ENCODE measurements at regions not wholly inside any gene's neighbourhood (a gene's known extent, or its start where the extent isn't known, plus 50 kb on each side); places are given as distances from the start of the nearest gene placed in this dataset.
"Not testable (repeated sequence)": the region's sequence is repeated elsewhere in the genome, so short reads cannot be mapped to it uniquely, and the experiment has no call there.

DNA sequence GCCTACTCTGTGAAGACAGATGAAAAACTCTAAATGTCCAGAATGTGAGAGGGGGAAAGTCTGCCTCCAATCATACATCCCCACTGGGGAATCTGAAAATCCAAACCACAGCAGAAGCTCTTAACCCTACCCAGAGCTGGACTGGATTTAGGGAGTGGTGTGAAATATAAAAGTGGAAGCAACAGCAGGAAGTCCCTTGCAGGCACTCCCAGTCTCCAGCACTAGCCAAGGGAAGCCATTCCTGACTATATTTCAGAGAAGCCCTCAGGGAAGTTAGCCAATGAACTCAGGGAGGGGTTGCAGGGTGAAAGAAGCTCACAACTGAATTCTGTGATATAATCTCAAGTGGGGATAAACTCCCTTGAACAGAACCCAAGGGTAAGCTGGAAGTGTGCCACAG is 51.5 kb downstream of the CRPPA start:
- H3K27ac ChIP-seq: no peak overlapping the region
- no peak overlapping the region for H3K4me3 ChIP-seq

DNA sequence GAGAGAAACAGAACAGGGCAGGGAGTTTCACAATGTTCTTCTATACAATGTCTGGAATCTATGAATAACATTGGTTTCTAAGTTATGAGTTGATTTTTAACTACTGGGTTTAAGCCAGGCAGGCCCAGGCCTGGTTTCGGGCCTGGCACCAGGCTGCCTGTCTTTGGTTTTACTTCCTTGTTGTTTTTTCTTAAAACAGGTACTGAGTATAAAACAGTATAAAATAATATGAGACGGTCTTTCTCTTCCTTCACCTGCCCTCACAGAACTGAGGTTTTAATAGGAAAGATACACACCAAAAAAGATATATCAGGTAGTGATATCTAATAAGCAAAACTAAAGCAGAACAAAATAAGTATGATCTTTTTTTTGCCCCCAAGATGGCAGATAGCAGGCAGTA is 52.0 kb downstream of the CRPPA start:
- not testable (repeated sequence) for H3K27ac ChIP-seq, H3K4me3 ChIP-seq

DNA sequence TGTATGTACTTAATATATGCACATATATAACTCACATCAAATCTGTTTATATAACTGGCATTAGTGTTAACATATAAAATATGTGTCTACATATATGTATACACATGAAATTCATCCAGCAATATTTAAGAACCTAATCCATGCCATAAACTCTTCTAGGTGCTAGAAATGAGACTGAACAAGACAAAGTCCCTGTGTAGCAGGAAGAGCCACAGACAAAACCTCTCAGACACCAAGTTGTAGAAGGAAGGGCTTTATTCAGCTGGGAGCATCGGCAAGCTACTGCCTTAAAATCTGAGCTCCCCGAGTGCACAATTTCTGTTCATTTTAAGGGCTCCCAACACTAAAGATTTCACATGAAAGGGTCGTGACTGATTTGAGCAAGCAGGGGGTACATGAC is 52.5 kb downstream of the CRPPA start:
- Histone ChIP-seq H3K27ac (no peak overlapping the region), H3K4me3 (no peak overlapping the region)

DNA sequence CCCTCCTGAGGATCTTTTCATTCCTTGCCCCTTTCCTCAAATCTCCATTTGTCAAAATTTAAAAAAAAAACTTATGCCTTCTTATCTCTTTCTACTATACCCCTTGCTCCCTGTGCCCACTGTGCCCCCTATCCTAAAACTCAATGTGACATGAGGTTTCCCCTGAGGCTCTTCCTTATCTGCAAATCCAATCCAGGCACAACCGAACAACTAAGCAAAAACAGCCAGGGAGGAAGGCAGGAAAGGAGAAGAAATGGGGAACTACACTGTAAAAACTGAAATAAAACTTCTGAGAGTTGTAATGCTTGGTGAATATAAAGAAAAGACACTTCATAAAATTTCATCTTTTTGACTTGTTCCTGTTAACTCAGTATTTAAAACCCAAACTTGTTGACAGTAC is 54.2 kb downstream of the CRPPA start:
- Histone ChIP-seq H3K27ac (no peak overlapping the region), H3K4me3 (no peak overlapping the region)

DNA sequence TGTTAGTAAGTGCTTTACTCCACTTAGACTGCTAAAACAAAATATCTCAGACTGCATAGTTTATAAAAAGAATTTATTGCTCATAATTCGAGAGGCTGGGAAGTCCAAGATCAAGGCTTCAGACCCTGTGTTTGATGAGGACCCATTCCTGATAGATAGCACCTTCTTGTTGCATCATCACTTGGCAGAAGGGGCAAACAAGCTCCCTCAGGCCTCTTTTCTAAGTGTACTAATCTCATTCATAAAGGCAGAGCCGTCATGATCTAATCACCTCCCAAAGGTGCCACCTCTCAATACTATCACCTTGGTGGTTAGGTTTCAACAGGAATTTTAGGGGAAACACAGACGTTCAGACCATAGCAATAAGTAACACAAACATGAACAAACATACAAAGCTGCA is 55.4 kb downstream of the CRPPA start:
- no peak overlapping the region for H3K4me3 ChIP-seq
- no peak overlapping the region for H3K27ac ChIP-seq

DNA sequence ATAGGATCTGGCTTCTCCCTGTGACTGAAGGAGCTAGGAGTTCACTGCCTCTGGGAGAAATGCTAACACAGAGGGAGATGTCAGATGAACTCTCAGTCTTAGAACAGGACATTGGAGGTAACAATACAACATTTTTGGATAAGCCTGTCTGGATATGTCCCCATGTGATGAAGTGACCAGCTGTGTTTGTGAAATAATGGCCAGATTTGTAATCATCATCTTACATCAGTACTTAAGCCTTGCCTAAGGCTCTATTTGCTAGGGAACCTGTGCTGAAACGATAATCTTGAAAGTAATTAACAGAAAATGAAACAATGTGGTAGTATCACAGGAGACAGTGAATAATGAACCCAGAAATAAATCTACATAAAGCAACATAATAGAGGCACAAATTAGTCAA is 56.2 kb downstream of the CRPPA start:
- H3K4me3 ChIP-seq: no peak overlapping the region
- H3K27ac ChIP-seq: no peak overlapping the region

DNA sequence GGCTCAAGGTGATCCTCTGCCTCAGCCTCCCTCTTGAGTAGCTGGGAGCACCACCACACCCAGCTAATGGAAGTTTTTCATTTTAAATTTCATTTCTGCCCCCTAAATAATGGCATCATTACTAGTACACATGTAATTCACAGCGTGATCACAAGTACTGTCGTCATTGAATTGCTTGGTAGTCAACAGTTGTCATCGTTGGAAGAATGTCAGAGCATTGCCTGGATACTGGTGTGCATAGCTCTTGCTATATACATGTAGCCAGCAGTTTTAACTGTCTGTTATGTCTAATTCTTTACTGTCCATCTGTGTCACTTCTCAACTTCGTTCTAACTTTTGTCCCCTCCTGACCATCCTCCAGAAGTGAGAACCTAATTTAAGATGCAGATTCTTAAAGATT is 62.1 kb downstream of the CRPPA start:
- H3K4me3 ChIP-seq: no peak overlapping the region
- no peak overlapping the region for H3K27ac ChIP-seq

DNA sequence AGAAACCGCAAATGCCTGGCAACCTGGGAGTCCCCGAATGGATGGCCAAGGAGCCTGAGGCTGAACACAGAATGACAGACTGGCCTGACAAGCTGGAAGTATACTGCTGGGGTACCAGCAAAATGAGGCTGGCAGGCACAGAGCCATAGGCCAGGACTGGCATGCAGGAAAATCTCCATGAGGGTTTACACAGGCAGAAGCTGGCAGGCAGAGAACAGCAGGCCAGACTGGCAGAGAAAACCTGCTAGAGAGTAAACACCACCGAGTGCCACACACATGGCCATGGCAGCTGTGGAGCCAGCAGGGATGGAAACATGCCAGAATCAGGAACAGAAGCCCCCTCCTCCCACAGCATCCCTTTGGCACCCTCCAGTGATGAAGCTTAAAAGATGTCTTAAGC is 63.4 kb downstream of the CRPPA start:
- Histone ChIP-seq H3K27ac (no peak overlapping the region), H3K4me3 (no peak overlapping the region)

DNA sequence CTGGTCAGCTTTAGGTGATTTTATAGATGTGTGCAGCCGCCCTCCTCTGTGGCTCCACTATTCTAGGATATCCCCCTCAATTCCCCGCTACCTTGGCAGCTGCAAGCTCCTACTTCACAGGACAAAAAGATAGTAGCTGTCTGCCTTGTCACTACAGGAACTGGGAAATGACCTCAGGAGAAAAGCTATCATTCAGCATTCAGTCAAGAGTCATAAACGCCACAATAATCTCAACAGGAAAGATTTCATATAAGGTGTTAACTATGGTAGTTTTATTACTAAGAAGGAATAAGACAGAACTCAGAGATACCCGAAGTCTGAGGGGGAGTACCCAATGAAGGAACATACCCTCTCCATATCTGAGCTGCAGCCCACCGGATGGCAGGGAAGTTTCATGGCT is 63.9 kb downstream of the CRPPA start:
- H3K4me3 ChIP-seq: no peak overlapping the region
- H3K27ac ChIP-seq: no peak overlapping the region

DNA sequence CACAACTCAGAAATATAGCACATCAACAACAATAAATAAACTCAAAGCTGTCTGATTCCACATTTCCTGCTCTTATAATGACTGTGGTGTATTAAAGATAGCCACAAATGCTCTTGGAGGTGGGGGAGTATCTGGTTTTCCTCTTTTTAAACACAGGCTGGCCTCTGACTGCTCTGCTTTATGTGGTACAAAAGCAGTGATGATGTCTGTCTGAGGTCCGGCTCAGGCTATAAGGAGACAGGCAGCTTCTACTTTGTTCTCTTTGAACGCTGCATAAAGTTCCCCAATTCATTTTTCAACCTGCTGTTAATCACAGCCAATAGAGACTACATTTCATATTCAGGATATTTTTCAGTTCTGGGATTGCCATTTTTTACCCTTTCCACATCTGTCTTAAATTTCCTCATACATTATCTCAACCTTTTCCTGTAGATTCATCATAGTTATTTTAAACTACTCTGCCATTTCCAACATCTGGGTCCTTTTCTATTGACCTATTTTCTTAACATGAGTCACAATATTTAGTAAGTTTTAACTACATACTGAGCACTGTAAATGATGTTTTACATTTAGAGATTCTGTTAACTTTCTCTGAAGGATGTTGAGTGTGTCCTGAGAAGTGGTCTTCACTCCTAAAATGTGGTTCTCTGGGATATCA is 64.9 kb downstream of the CRPPA start:
- Histone ChIP-seq H3K4me3 (no peak overlapping the region), H3K27ac (peak overlapping the region in 2 of 21 experiments; percentile 31 to 54)

DNA sequence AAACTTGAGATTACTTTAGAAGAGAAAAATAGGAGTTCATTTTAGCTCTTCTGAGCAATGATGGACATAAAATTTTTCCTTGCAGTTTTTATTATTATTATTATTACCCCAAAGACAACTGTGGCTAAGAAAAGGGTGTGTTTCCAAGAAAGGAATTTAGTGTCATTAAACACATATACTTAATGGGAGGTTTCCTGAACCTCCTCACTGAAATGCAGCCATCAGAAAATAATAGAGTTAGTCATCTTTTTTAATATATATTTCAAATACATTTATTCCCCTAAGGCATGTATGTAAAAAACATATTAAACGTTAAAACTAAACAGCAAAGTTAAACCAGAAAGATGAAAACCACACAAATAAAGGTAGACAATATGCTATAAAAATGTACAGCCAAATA is 66.8 kb downstream of the CRPPA start:
- H3K4me3 ChIP-seq: no peak overlapping the region
- no peak overlapping the region for H3K27ac ChIP-seq

DNA sequence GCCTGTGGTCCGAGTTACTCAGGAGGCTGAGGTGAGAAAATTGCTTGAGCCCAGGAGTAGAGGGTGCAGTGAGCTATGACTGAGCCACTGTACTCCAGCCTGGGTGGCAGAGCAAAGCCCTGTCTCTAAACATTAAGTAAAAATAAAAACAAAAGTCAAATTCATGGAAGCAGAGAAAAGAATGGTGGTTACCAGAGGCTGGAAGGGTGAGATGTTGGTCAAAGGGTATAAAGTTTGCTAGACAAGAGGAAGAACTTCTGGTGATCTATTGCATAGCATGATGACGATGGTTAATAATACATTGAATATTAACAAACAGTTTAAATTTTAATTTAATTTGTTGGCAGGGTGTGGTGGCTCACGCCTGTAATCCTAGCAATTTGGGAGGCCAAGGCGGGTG is 68.1 kb downstream of the CRPPA start:
- Histone ChIP-seq H3K4me3 (no peak overlapping the region), H3K27ac (no peak overlapping the region)

DNA sequence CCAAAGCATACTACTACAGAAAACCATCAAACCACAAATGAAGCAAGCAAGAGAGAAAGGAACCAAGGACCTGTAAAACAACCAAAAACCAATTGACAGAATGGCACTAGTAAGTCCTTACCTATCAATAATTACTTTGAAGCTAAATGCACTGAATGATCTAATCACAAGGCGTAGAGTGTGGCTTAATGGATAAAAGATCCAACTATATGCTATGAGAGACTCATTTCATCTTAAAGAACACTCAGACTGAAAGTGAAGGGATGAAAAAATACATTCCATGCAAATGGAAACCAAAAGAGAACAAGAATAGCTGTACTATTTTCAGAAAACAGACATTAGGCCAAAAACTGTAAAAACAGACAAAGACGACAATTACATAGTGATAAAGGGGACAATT is 70.7 kb downstream of the CRPPA start:
- Histone ChIP-seq H3K4me3 (no peak overlapping the region), H3K27ac (no peak overlapping the region)

DNA sequence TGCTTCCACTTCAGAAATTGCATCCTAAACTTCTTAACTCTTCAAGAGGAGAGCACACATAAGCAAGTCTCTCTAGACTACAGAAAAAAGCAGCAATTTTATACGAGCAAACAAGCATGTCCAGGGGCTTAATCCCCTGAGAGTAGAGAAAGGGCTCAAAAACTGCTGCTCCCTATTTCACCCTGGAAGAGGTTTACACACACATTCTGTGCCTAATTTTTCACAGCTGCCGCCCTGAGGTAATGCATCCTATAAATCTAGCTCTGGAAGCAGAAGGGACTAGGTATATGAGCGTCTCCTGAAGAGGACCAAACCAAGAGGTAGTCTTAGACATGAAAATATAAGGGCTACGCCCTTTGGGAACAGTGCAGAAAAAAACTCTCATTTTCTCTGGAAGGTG is 73.1 kb downstream of the CRPPA start:
- Histone ChIP-seq H3K27ac (no peak overlapping the region), H3K4me3 (no peak overlapping the region)

DNA sequence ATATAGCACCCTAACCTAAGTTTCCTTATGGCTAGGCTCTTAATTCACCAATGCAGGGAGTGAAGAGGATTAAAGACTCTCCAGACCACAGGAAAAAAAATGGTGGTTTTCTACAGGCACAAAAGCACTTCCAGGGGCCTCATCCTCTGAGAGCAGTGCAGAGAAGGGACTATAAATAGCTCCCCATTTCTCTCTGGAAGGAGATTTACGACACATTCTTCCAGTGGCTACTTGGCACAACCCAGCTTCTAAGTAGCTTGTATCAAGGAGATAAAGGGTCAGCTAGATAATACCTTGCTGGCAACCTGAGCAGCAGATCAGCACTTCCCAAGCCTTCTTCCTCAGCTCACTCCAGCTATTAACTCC is 73.5 kb downstream of the CRPPA start:
- no peak overlapping the region for H3K4me3 ChIP-seq
- no peak overlapping the region for H3K27ac ChIP-seq

DNA sequence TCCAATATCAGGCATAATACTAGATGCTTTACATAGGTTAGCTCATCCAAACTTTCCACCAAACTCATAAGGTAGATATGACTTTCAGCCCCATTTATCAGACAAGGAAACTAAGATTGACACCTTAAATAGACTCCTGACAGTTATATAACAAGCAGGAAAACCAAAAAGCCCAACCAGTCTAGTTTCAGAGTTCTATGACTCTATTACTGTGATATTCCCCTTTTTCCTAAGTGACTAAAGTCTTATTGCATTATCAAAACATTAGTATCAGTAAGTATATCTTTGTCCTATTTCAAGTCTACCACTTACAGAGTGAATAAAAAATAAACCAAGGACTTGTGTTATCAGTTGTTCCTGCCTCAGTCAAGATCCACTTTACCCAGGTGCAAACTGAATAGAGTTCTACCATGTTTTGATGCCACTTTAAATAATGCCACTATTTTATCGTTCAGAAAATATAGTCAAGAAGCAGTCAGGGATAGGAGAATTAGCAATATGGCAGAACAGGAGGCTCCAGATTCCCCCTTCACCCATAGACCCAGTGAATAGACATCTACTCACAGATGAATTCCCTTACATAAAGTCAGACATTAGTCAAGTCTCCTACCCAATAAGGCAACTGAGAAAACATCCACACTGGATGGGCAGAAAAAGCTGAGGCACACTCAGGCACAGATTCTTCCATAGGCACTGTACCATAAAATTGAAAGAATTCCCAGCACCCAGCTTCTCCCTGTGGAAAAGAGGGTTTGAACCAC is 74.1 kb downstream of the CRPPA start:
- Histone ChIP-seq H3K4me3 (no peak overlapping the region), H3K27ac (no peak overlapping the region)

DNA sequence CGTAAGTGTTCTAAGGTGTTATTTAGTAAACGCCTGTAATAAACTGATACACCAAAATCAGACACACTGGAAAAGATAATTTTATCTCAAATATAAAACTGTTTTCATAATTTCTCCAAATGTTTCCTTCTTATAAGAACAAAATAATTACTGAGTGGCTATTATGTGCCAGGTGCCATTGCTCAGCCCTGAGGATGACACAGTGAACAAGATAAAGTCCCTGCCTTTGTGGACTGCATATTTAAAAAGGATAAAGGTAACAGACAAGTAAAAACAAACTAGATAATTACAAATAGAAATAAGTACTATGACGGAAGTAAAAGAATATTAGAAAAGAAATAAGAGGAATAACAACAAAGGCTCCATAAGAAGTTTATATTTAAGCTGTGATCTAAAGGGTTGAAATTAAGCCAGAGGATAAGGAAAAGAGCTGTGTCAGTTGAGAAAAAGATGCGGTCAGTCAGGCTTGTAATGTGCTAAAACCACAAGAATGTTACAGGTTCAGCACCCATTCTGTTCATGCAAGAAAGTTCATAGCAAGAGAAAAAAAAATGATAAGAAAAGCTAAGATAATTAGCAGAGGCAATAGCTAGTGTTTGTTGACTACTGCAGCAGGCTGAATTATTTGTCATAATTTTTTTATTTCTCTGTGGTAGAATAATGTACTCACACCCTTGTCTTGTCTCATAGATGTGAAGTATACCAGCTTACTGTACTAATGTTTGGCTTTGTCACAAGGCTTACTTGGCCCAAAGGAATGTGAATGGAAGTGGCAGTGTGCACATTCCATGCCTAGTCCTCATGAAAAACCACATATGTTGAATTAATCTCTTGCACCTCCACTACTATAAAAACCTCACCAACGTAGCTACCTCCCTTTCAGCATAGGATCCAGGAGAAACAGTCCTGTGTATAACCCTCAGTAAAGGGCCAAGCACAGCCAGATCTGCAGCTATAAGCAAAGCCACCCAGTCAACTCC is 75.1 kb downstream of the CRPPA start:
- Histone ChIP-seq H3K4me3 (no peak overlapping the region), H3K27ac (no peak overlapping the region)

DNA sequence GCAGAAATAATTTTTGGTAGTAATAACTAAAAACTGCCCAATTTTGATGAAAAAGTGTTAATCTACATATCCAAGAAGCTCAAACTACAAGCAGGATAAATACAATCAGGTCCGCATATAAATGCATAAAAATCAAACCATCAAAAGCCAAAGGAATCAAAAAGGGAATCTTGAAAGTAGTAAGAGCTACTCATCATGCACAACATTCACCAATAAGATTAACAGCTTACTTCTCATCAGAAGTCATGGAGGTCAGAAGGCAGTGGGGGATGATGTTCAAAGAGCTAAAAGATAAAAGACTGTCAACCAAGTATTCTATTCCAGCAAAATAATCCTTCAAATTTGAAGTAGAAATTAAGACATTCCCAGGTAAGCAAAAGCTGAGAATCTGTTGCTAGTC is 76.4 kb downstream of the CRPPA start:
- H3K4me3 ChIP-seq: no peak overlapping the region
- H3K27ac ChIP-seq: no peak overlapping the region

DNA sequence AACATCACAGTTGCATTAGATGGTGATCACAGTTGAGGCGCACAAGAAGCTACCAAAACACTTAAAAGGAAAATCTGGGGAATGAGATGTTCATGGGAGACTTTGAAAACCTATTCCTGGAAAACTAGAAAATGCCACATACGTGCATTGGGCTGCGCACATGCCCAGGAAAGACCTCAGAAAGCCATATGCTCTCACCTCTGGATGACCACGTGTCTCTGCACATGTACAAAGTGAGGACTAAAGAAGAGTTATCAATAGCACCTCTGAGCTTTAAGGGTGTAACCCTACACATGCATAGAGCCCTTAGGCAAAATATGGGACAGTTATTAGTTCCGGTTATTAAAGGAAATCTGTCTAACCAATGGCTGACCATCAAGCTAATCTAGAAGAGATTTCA is 77.7 kb downstream of the CRPPA start:
- Histone ChIP-seq H3K4me3 (no peak overlapping the region), H3K27ac (no peak overlapping the region)

DNA sequence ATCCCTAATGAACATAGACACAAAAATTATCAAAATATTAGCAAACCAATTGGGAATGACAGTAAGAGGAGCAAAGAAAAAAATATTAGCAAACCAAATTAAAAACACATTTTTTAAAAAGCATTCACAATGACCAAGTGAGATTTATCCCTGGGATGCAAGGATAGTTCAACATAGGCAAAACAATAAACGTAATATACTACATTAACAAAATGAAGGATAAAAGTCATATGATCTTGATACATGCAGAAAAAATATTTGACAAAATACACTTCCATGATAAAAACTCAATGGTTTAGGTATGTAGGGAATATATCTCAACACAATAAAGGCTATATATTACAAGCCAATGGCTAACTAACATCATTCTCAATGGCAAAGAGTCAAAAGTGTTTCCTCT is 83.3 kb downstream of the CRPPA start:
- H3K27ac ChIP-seq: no peak overlapping the region
- H3K4me3 ChIP-seq: no peak overlapping the region

DNA sequence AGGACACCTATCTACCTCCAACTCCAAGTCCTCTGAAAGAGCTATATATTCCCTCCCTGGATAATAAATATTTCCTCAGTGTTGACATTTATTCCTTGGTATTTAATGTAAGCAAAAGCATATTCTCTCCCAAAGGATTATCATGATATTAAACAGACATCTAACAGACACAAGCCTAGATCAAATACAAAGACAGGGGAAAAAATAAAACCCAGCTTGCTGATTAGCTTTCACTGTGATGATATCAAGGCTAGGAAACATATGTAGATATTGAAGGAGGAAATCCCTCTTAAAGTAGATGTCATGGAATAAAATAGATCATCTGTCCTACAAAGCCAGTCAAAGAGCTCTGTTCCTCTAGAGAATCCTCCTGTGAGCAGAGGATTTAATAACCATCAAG is 95.2 kb downstream of the CRPPA start:
- H3K27ac ChIP-seq: no peak overlapping the region
- no peak overlapping the region for H3K4me3 ChIP-seq
